ENCODE measurements at regions not wholly inside any gene's neighbourhood (a gene's known extent, or its start where the extent isn't known, plus 50 kb on each side); places are given as distances from the start of the nearest gene placed in this dataset.

- H3K27ac ChIP-seq = no peak overlapping the region
- no peak for TF ChIP-seq CTCF (IDR thresholded peaks at IDR 0.05)
- H3K27me3 ChIP-seq = peaks cover 0 to 38% of the 10 kb centered on the region in 2 donors
- no peak overlapping the region for H3K4me3 ChIP-seq
- DNase-seq (no peak), ATAC-seq (no peak)
- H3K4me1 ChIP-seq = no peaks in the 10 kb centered on the region
- intact Hi-C loops (cut with DNase I) = no loop called here
- H3K9me3 ChIP-seq = no peaks in the 10 kb centered on the region
- H3K36me3 ChIP-seq = no peaks in the 10 kb centered on the region
Measured at GRCh38 chr12:114229150-114229549, 176.8 kb downstream of the TBX5 start.

GRCh38 chr12:114226241-114226928, 179.6 kb downstream of the TBX5 start:
- no peak for TF ChIP-seq CTCF (IDR thresholded peaks at IDR 0.05)
- DNase-seq (no peak), ATAC-seq (no peak)
- H3K27me3 ChIP-seq = peaks cover 0 to 50% of the 10 kb centered on the region in 2 donors
- no peaks in the 10 kb centered on the region for H3K4me1 ChIP-seq
- no peaks in the 10 kb centered on the region for H3K36me3 ChIP-seq
- H3K27ac ChIP-seq = no peak overlapping the region
- H3K9me3 ChIP-seq = no peaks in the 10 kb centered on the region
- intact Hi-C loops (cut with DNase I) = no loop called here
- H3K4me3 ChIP-seq = no peak overlapping the region

GRCh38 chr12:114221957-114222630, 183.8 kb downstream of the TBX5 start:
- Histone ChIP-seq H3K4me3 (no peak overlapping the region), H3K4me1 (no peaks in the 10 kb centered on the region), H3K36me3 (no peaks in the 10 kb centered on the region), H3K9me3 (no peaks in the 10 kb centered on the region), H3K27ac (no peak overlapping the region), H3K27me3 (peaks cover 0 to 58% of the 10 kb centered on the region in 2 donors)
- no peak for TF ChIP-seq CTCF (IDR thresholded peaks at IDR 0.05)
- ATAC-seq (no peak), DNase-seq (no peak)
- intact Hi-C loops (cut with DNase I) = no loop called here

- ATAC-seq (no peak), DNase-seq (peak in 2 of 4 donors; percentile 18 to 50)
- no peaks in the 10 kb centered on the region for H3K9me3 ChIP-seq
- TF ChIP-seq CTCF (IDR thresholded peaks at IDR 0.05) = no peak
- H3K4me3 ChIP-seq = no peak overlapping the region
- H3K4me1 ChIP-seq = no peaks in the 10 kb centered on the region
- peaks cover 0 to 54% of the 10 kb centered on the region in 2 donors for H3K27me3 ChIP-seq
- H3K36me3 ChIP-seq = no peaks in the 10 kb centered on the region
- intact Hi-C loops (cut with DNase I) = no loop called here
- H3K27ac ChIP-seq = no peak overlapping the region
Measured at GRCh38 chr12:114221136-114221833, 184.7 kb downstream of the TBX5 start.

- peaks cover 0 to 46% of the 10 kb centered on the region in 2 donors for H3K27me3 ChIP-seq
- H3K4me3 ChIP-seq = no peak overlapping the region
- H3K9me3 ChIP-seq = no peaks in the 10 kb centered on the region
- no peak for ATAC-seq
- no peak for DNase-seq
- H3K27ac ChIP-seq = no peak overlapping the region
- TF ChIP-seq CTCF (IDR thresholded peaks at IDR 0.05) = no peak
- H3K4me1 ChIP-seq = no peaks in the 10 kb centered on the region
- intact Hi-C loops (cut with DNase I) = no loop called here
- no peaks in the 10 kb centered on the region for H3K36me3 ChIP-seq
Measured at GRCh38 chr12:114220311-114220710, 185.6 kb downstream of the TBX5 start.

All from left lung (tissue), 4 donors.